Medulla oblongata (tissue), 1 donor: ENCODE measurements at regions not wholly inside any gene's neighbourhood (a gene's known extent, or its start where the extent isn't known, plus 50 kb on each side); places are given as distances from the start of the nearest gene placed in this dataset.
"Not testable (repeated sequence)": the region's sequence is repeated elsewhere in the genome, so short reads cannot be mapped to it uniquely, and the experiment has no call there.

Source experiments
- DNase-seq: peaks from one replicate; pipeline ENCODE4 v3.0.0-alpha.2; 2015; ENCODE audit errors: extremely low spot score

GRCh38 chr9:100811643-100812042, 216.9 kb upstream of the PLPPR1 start:
- DNase-seq, result no peak

- no peak for DNase-seq
Measured at GRCh38 chr9:100813871-100814270, 214.7 kb upstream of the PLPPR1 start.

- DNase-seq, result no peak
Measured at GRCh38 chr9:100819980-100820379, 208.5 kb upstream of the PLPPR1 start.

GRCh38 chr9:100833035-100833434, 195.5 kb upstream of the PLPPR1 start:
- not testable (repeated sequence) for DNase-seq

DNA sequence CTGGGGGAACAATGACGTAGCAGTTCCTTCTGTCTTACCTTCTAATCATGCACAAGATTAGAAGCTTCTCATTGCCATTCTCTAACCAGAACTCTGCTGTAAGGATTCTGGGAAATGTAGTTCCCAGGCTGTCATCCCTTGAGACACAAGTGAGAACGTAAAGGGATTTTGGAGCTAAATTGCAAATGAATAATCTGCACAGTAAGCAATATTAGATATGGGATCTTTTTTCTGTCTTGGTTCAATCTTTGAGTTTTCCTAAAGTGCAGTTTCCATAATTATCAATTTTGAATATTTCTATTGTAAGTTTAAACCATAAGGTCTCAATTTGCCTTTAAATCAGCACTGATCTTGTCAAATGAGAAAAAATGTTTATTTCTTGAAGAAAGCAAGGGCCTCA, 189.7 kb upstream of the PLPPR1 start:
- DNase-seq, result no peak

- no peak for DNase-seq
Measured at GRCh38 chr9:100848726-100849125, 179.8 kb upstream of the PLPPR1 start.

GRCh38 chr9:100852088-100852487, 176.4 kb upstream of the PLPPR1 start:
- no peak for DNase-seq

DNA sequence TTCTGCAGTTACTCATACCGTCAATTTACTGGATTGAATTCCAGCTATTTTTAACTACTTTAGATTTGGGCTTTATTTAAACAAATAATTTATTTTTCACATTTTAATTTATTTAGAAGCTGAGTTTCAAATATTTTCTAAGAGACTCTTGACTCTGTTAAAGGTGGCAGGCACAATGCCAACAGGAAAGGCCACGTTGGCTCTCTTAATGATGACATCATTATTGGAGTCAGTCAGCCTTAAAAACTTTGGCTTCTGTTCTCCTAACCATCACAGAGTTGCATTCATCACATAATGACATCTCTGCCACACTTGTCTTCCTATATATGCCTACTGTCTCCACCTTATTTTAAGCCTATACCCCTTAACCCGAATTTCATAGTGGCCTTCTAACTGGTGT, 172.3 kb upstream of the PLPPR1 start:
- no peak for DNase-seq

GRCh38 chr9:100865111-100865510, 163.4 kb upstream of the PLPPR1 start:
- DNase-seq, result no peak

DNA sequence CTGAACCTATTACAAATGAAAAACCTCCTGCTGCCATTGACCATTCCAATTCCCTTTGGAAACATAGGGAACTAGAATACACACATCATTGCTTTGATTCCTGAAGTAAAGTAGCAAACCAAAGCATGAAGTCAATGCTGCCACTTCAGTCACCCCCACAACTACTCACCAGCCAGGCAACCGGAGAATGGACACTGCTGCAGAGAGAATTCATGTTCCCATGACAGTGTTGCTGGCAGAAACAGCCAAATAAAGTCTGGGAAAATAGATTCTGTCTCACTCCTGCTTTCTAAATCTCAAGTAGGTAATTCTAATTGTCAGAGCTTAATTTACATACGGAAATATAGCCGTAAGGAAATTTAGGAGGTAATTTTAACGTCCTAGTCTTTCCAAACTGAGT, 162.9 kb upstream of the PLPPR1 start:
- no peak for DNase-seq

DNA sequence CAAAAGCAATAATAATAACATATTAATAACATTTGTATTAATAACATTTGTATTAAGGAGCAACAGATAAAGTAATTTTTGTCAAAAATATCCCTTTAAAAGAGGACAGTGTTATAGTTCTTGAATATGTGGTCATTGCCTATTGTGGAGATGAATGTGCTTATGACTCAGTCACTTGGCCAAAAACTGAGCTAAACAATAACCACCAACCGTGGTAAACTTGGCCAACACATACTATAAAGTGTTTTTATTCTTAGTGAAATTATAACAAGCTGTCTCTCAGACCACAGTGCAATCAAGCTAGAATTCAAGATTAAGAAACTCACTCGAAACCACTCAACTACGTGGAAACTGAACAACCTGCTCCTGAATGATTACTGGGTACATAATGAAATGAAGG, 159.2 kb upstream of the PLPPR1 start:
- DNase-seq, result no peak

DNA sequence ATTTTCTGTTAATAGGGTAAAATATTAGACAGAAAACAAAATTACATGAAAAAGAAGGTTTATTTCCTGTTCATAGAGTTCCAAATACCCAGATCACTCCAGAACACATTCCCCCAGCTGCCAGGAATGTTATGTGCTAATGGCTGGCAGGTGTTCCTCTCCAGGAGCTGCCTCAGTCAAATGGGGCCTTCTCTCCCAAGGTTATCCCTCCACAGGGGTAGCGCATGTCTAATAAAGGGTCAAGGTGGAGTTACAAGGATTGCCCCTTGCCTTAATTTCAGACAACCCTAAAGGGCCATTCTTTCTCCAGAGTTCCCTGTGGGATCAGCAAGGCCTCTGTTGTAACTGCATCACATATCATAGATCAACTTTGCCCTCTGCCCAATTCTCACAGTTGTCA, 148.6 kb upstream of the PLPPR1 start:
- no peak for DNase-seq

- DNase-seq, result no peak
Measured at GRCh38 chr9:100880284-100880683, 148.2 kb upstream of the PLPPR1 start.

DNA sequence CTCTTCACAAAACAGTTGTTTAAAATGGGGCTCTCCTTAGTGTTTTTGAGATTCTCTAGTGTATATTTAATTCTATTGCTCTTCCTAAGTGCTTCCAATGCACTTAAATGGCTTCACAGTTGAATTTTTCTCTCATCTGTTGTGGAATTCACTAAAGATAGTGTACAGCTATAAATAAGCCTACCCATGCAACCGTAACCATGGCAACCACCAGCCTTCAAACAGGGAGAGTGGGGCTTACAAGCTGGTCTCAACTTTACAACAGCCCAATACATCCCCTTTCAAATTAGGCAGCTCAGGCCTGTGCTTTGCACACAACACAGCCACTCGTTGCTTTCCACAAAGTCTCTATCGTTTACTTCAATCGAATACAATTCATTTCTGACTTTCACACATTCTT, 144.0 kb upstream of the PLPPR1 start:
- no peak for DNase-seq

DNA sequence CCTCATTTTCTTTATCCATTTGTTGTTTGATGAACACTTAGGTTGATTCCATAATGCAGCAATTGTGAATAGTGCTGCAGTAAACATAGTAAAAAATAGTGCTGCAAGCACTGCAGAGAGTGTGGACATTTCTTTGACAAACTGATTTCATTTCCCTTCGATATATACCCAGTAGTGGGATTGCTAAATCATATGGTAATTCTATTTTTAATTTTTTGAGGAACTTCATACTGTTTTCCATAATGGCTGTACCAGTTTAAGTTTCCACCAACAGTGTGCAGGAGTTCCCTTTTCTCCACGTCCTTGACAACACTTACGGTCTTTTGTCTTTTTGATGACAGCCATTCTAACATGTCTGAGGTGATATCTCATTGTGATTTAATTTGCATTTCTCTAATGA, 138.2 kb upstream of the PLPPR1 start:
- DNase-seq, result no peak

- no peak for DNase-seq
Measured at GRCh38 chr9:100911273-100911672, 117.3 kb upstream of the PLPPR1 start.

- DNase-seq, result no peak
Measured at GRCh38 chr9:100913257-100913656, 115.3 kb upstream of the PLPPR1 start.

- no peak for DNase-seq
Measured at GRCh38 chr9:100914266-100914665, 114.3 kb upstream of the PLPPR1 start.

DNA sequence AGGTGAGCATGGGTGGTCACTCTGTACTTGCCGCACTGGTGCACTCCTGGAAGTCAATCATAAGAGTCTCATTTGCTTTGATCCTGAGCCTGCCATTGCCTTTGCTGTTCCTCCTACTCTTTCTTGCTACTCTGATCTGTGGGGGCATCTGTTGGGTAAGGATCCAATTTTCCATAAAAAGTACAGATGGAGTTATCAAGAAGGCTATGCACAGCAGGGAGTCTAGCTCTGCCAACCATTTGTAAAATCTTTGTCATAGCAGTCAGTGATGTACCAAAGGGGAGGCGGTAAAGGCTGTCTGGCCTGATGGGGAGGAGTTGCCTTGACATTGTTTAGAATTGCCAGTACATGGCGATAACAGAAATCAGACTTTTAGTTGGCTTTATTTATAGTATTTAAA, 109.0 kb upstream of the PLPPR1 start:
- DNase-seq, result no peak

- no peak for DNase-seq
Measured at GRCh38 chr9:100926366-100926765, 102.2 kb upstream of the PLPPR1 start.

DNA sequence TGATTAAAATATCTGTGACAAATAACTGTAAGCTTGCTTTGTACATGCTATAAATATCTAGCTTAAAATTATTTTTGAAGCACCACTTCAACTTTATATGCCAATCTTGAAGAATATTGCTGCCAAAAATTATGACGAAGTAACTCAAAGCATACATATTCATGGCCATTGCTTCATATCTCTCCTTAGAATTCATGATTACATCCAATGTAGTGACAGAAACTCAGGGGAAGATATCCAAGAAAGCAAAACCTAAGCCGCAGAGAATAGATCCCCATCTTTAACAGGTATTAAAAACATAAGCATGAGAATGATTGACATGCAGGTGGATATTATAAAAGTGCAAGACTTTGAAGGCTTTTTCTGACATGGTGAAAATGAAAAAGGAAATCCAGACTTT, 100.8 kb upstream of the PLPPR1 start:
- DNase-seq, result no peak

DNA sequence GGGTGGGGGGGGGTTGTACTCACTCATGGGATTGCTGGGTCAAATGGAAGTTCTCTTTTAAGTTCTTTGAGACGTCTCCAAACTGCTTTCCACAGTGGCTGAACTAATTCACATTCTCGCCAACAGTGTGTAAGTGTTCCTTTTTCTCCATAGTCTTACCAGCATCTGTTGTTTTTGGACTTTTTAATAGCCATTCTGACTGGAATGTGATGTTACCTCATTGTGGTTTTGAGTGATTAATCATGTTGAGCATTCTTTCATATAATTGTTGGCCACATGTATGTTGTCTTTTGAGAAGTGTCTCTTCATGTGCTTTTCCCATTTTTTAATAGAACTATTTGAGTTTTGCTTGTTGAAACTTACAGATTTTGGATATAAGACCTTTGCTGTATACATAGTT, 94.9 kb upstream of the PLPPR1 start:
- no peak for DNase-seq

GRCh38 chr9:100937382-100937781, 91.1 kb upstream of the PLPPR1 start:
- DNase-seq, result no peak

DNA sequence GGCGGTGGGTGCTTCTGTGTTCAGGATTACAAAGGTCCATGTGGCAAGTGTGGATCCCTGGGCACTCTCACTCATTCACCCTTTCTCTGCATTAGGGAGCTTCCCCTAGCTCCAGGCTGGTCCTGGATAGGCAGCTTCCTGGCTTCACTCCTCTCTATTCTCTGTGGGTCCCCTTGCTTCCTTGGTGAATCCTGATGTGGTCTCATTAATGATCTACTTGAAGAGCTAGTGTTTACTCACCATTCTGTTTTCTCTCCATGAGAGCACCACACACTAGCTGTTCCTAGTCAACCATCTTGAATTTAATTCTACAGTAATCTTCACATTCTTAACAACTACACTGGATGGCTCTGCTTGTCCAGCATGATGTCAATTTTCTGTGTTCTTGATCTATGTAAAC, 90.0 kb upstream of the PLPPR1 start:
- no peak for DNase-seq

GRCh38 chr9:100939636-100940035, 88.9 kb upstream of the PLPPR1 start:
- no peak for DNase-seq
